KMS-11 (cell line): ENCODE measurements at regions not wholly inside any gene's neighbourhood (a gene's known extent, or its start where the extent isn't known, plus 50 kb on each side); places are given as distances from the start of the nearest gene placed in this dataset.

Experiments
- H2AFZ ChIP-seq: fragments of 200-600 bp; sonication (generic); 2 replicates; pipeline ENCODE4 v1.6.1; 2016; ENCODE audit warnings: antibody characterized with exemption, mixed run types, low read depth
- H3K27ac ChIP-seq: fragments of 200-600 bp; sonication (generic); 2 replicates; pipeline ENCODE4 v1.6.1; 2016; ENCODE audit warnings: mild to moderate bottlenecking, mixed run types
- H3K27me3 ChIP-seq: fragments of 200-600 bp; sonication (generic); 2 replicates; pipeline ENCODE4 v1.6.1; 2017; ENCODE audit warnings: mild to moderate bottlenecking, low read depth, mixed run types, moderate library complexity; ENCODE audit not compliant: insufficient read depth
- H3K36me3 ChIP-seq: fragments of 200-600 bp; sonication (generic); 2 replicates; pipeline ENCODE4 v1.6.1; 2017; ENCODE audit warnings: mild to moderate bottlenecking, mixed run types; ENCODE audit not compliant: insufficient read depth
- H3K4me1 ChIP-seq: fragments of 200-600 bp; sonication (generic); 2 replicates; pipeline ENCODE4 v1.6.1; 2016; ENCODE audit warnings: mild to moderate bottlenecking, low read depth, mixed run types; ENCODE audit not compliant: poor library complexity, severe bottlenecking
- H3K4me2 ChIP-seq: fragments of 200-600 bp; sonication (generic); 2 replicates; pipeline ENCODE4 v1.7.0; 2016; ENCODE audit warnings: mild to moderate bottlenecking, mixed run types
- H3K4me3 ChIP-seq: fragments of 200-600 bp; sonication (generic); IDR thresholded peaks from 2 replicates; pipeline ENCODE4 v1.6.1; 2017; ENCODE audit warnings: low read depth, low read length, mixed read lengths; ENCODE audit not compliant: insufficient read depth
- H3K79me2 ChIP-seq: fragments of 200-600 bp; sonication (generic); 2 replicates; pipeline ENCODE4 v1.6.1; 2016; ENCODE audit warnings: low read depth, mixed run types; ENCODE audit not compliant: insufficient read depth
- H3K9ac ChIP-seq: fragments of 200-600 bp; sonication (generic); 2 replicates; pipeline ENCODE4 v1.6.1; 2016; ENCODE audit warnings: mild to moderate bottlenecking, mixed run types
- H4K20me1 ChIP-seq: fragments of 200-600 bp; sonication (generic); 2 replicates; pipeline ENCODE4 v1.6.1; 2016; ENCODE audit warnings: mild to moderate bottlenecking, mixed run types; ENCODE audit not compliant: insufficient read depth
- CTCF ChIP-seq: fragments of 200-600 bp; sonication (generic); conservative IDR thresholded peaks from 2 replicates; pipeline ENCODE4 v1.6.1; 2017; ENCODE audit warnings: low read depth, mild to moderate bottlenecking, antibody characterized with exemption, low read length, moderate library complexity, mixed read lengths

GRCh38 chr9:80208696-80209095, 636.9 kb downstream of the TLE4 start:
- no peak overlapping the region for H3K9ac ChIP-seq
- H4K20me1 ChIP-seq, result no peaks in the 10 kb centered on the region
- no peaks in the 10 kb centered on the region for H3K79me2 ChIP-seq
- TF ChIP-seq CTCF, result no peak
- no peak overlapping the region for H3K4me2 ChIP-seq
- H3K27ac ChIP-seq, result no peak overlapping the region
- no peaks in the 10 kb centered on the region for H3K4me1 ChIP-seq
- no peak overlapping the region for H3K4me3 ChIP-seq
- H3K27me3 ChIP-seq, result no peaks in the 10 kb centered on the region
- no peaks in the 10 kb centered on the region for H3K36me3 ChIP-seq
- H2AFZ ChIP-seq, result no peak overlapping the region

GRCh38 chr9:80204054-80204453, 632.3 kb downstream of the TLE4 start:
- H3K27me3 ChIP-seq, result no peaks in the 10 kb centered on the region
- H3K4me3 ChIP-seq, result no peak overlapping the region
- no peaks in the 10 kb centered on the region for H4K20me1 ChIP-seq
- no peaks in the 10 kb centered on the region for H3K36me3 ChIP-seq
- no peaks in the 10 kb centered on the region for H3K4me1 ChIP-seq
- no peak overlapping the region for H3K9ac ChIP-seq
- no peak overlapping the region for H3K4me2 ChIP-seq
- no peak for TF ChIP-seq CTCF
- no peak overlapping the region for H3K27ac ChIP-seq
- no peaks in the 10 kb centered on the region for H3K79me2 ChIP-seq
- no peak overlapping the region for H2AFZ ChIP-seq

- H3K36me3 ChIP-seq, result no peaks in the 10 kb centered on the region
- H3K79me2 ChIP-seq, result no peaks in the 10 kb centered on the region
- H3K4me3 ChIP-seq, result no peak overlapping the region
- H3K4me2 ChIP-seq, result no peak overlapping the region
- TF ChIP-seq CTCF, result no peak
- no peak overlapping the region for H3K27ac ChIP-seq
- no peaks in the 10 kb centered on the region for H3K27me3 ChIP-seq
- no peak overlapping the region for H2AFZ ChIP-seq
- H4K20me1 ChIP-seq, result no peaks in the 10 kb centered on the region
- no peaks in the 10 kb centered on the region for H3K4me1 ChIP-seq
- no peak overlapping the region for H3K9ac ChIP-seq
These were observed 625.9 kb downstream of the TLE4 start for GRCh38 chr9:80197661-80198060.

DNA sequence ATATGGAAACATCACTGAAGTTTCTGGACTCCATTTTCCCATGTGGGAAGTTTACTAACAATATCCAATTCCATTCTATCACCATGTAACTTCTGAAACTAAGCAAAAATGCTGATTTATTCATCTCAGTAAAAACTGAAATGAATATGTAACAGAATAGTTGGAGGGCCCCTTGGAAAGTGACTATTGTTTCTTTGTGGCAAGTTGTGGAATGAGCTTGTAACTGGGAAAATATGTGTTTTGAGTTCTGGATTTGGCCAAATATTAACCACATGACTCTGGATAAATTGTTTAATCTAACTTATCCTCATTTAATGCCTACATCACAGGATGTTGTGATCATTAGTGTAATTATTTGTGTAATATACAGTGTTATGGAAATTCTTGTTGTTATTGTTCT, 619.3 kb downstream of the TLE4 start:
- no peak for TF ChIP-seq CTCF
- H2AFZ ChIP-seq, result no peak overlapping the region
- no peak overlapping the region for H3K9ac ChIP-seq
- no peaks in the 10 kb centered on the region for H3K27me3 ChIP-seq
- no peak overlapping the region for H3K4me2 ChIP-seq
- no peaks in the 10 kb centered on the region for H3K4me1 ChIP-seq
- no peaks in the 10 kb centered on the region for H4K20me1 ChIP-seq
- H3K79me2 ChIP-seq, result no peaks in the 10 kb centered on the region
- no peak overlapping the region for H3K4me3 ChIP-seq
- H3K36me3 ChIP-seq, result no peaks in the 10 kb centered on the region
- H3K27ac ChIP-seq, result no peak overlapping the region

DNA sequence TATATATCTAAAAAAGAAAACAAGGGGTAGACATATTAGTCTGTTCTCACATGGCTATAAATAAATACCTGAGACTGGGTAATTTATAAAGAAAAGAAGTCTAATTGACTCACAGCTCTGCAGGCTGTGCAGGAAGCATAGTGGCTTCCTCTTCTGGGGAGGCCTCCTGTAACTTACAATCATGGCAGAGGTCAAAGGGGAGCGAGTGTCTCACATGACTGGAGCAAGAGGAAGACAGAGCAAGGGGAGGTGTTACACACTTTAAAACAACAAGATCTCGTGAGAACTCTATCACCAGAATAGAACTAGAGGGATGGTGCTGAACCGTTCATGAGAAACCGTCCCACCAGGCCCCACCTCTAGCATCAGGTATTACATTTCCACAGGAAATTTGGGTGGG, 616.8 kb downstream of the TLE4 start:
- Histone ChIP-seq H3K4me1 (no peaks in the 10 kb centered on the region), H3K27ac (no peak overlapping the region), H3K4me3 (no peak overlapping the region), H4K20me1 (no peaks in the 10 kb centered on the region), H3K9ac (no peak overlapping the region), H3K36me3 (no peaks in the 10 kb centered on the region), H3K27me3 (no peaks in the 10 kb centered on the region), H3K79me2 (no peaks in the 10 kb centered on the region), H3K4me2 (no peak overlapping the region), H2AFZ (no peak overlapping the region)
- TF ChIP-seq CTCF, result no peak
